Umbilical cord (tissue), 1 donor: ENCODE measurements at regions not wholly inside any gene's neighbourhood (a gene's known extent, or its start where the extent isn't known, plus 50 kb on each side); places are given as distances from the start of the nearest gene placed in this dataset.

Source experiments
- DNase-seq: peaks from one replicate; pipeline ENCODE4 v3.0.0-alpha.2; 2015; ENCODE audit warnings: low spot score

DNA sequence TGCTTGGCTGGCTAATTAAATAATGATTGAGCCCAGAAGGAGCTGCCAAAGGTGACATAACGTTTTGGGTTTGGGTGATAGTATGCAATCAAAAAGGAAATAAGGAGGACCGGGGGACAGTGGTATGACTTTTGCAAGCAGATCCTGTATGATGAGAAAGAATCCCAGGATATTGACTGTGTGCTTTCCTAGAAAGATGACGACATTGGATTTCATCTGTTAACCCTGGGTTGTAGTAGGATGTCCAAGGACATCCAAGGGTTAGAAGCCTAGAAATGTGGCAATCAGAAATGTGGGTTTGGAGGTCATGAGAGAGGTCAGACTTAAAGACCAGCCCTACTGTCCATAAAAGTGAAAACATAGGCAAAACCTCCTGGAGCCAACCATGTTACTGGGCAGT is 50.3 kb upstream of the HMHB1 start:
- no peak for DNase-seq

DNA sequence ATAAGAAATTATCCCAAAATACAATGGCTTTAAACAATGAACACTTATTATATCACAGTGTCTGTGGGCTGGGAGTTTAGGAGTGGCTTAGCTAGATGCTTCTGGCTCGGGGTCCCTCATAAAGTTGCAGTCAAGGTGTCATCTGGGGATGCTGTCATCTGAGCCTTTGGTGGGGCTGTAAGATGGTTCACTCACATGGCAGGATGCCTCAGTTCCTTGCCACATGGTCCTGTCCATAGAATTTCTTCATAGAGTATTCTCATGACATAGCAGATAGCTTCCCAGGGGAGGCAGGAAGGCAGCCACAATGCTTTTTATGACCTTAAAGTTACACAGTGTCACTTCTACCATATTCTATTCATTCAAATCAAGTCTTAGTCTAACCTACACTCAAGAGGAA is 51.2 kb upstream of the HMHB1 start:
- DNase-seq, result no peak

- no peak for DNase-seq
These were observed 51.8 kb upstream of the HMHB1 start for GRCh38 chr5:143760131-143760505.

- DNase-seq, result no peak
These were observed 52.4 kb upstream of the HMHB1 start for GRCh38 chr5:143759396-143760130.

DNA sequence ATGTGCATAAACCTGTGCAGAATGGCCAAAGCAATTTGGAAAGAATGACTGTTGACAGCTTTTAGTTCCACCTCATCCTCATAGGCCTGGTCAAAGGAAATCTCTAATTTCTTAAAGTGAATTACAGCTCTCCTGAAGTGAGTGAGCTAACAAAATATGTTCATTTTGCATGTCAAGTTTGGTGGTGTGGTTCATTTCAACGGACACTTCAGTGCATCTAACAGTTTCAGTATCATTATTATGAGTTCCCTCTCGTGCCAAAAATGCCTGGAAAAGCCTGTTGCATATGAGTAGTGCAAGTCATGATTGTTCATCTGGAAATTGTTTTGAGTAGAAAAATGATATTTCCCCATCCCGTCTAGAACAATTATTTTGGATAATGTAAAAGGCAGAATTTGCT is 53.2 kb upstream of the HMHB1 start:
- DNase-seq, result peak; percentile 94

DNA sequence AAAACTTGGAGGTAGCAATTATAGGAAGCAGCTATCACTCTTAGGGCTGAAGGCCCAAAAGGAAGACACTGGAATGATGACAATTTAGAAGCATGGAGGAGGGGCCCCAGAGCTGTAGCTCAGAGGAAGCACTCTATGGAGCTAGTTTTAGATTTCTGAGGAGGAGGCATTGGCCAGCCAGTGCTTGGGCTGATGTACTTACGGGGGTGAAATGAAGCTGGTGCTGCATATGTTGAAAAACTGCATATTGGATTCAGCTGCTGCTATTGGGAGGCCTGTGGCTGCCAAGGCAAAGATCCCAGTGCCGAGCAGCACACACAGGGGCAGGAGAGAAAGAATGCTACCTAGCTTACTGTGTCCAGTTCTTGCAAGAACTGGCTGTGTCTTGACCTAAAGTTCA is 53.9 kb upstream of the HMHB1 start:
- DNase-seq, result peak; percentile 12

- DNase-seq, result peak; percentile 50
These were observed 54.8 kb upstream of the HMHB1 start for GRCh38 chr5:143757116-143757515.

DNA sequence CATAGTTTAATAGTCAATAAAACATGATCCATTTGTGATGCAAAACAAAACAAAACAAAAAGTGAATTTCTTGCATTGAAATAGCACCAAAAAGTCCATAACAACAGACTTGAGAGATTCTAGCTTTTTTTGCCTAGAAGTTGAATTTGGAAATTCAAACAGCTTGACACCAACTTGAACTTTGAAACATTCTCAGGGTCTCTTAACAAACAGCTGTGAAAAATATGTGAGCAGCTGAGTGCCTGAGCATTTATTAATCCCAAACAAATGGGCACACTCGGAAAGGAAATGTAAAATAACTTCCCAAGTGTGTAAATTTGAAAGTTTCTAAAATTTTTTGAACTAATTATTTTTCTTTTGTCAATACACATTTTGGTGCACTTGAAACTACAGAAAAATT is 56.0 kb upstream of the HMHB1 start:
- DNase-seq, result no peak

- DNase-seq, result no peak
These were observed 59.7 kb upstream of the HMHB1 start for GRCh38 chr5:143752165-143752850.

DNA sequence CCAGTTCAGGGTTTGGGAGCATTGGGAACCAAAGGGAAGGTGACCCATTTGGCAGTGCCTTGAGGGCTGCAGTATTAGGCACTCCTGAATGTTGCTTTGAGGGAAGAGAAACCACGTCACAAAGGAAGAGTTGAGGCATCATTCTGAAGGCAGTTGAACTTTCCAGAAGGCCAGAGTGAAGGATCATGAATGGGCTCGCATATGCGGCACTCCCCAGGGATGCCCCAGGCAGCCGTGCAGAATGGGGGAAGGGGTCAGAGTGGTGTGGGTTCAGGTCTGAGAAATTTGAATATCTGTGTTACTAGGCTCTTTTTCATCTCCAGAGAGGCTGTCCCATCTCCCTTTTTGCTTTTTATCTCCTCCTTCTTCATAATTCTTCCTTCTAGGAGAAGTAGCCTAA is 60.6 kb upstream of the HMHB1 start:
- DNase-seq, result no peak

- peak; percentile 65 for DNase-seq
These were observed 62.3 kb upstream of the HMHB1 start for GRCh38 chr5:143749581-143750205.

DNA sequence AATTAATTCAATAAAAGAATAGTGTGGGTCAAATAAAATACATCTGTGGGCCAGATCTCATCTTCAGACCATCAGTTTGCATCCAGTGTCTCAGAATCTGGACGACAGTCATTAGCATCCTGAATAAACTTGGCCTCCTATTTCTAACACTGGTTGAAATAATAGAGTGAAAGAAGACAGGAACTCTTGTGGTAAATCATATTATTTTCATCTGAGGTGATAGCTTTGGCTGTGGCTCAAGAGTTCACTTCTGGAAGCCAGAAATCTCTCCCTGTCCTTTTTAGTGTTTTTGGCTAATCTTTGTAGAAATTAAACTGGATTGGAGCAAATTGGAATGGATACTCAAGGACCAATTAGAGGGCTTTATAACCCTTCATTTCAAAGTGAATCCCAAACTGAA is 63.4 kb upstream of the HMHB1 start:
- DNase-seq, result no peak

DNA sequence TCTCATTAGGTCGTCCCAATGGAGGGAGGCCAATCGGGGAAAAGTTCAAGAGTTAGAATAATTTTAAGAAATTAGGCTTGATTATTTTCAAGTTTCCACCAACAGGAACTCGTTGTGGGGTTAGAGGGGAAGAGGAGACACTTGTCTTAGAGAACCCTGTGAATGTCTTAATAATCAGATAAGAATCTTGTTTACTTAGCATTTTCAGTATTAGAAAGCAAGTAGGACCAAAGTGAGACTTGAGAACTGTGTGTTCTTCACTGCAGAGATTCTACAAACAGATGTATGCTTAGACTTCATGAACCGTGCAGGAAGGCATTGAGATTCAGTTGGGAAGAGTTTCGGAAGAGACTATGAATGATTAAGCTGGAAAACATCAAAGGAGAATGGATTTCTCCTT is 69.0 kb upstream of the HMHB1 start:
- DNase-seq, result no peak

DNA sequence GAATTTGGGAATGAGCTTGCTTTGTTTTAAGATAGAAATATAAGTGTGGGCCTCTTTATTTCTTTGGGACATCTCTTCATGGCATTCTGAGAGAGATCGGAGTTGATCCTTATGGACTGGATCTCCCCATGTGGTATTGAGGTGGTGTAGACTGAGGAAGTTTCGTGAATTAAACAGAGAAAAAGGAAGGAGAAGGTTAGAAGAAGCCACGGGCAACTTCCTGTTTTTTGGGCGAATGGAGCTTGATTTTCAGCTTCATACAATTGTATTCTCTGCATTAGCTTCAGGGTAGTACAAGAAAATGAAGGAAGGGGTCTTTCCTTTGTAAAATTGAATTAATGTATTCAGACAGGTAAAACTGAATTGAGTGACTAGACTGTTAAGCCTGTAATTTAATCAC is 70.5 kb upstream of the HMHB1 start:
- no peak for DNase-seq

- no peak for DNase-seq
These were observed 71.0 kb upstream of the HMHB1 start for GRCh38 chr5:143740956-143741355.

DNA sequence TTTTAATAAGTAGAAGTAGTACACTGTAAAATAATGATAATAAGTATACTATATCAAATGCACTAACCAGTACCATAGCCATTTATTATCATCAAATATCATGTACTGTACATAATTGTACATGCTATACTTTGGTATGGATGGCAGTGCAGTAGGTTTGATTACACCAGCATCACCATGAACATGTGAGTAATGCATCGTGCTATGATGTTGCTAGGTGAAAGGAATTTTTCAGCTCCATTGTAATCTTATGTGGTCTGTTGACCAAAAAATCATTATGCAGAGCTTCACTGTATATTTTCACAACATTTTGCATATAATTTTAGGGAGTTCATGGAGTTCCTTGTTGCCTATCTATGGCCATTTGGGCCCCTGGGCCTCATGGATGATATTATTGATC is 72.2 kb upstream of the HMHB1 start:
- DNase-seq, result no peak

GRCh38 chr5:143738417-143739401 is 73.3 kb upstream of the HMHB1 start:
- no peak for DNase-seq

DNA sequence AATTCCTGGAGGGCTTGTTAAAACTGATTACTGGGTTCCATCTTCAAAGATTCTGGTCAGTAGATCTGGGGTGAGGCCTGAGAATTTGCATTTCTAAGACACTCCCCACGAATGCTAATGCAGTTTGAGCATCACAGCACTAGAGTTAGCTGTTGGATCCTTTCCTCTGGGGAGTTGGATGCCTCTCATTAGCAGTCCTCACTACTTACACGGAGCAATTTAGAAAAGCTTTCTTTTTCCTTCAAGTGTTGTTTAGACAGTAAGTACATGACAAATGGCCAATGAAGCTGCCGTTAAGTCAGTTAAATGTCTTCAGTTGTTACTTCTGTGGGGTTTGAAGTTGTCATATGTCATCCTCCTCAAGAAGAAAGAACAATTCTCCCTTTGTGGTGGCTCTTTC is 74.9 kb upstream of the HMHB1 start:
- no peak for DNase-seq

- DNase-seq, result no peak
These were observed 77.5 kb upstream of the HMHB1 start for GRCh38 chr5:143734456-143734780.

DNA sequence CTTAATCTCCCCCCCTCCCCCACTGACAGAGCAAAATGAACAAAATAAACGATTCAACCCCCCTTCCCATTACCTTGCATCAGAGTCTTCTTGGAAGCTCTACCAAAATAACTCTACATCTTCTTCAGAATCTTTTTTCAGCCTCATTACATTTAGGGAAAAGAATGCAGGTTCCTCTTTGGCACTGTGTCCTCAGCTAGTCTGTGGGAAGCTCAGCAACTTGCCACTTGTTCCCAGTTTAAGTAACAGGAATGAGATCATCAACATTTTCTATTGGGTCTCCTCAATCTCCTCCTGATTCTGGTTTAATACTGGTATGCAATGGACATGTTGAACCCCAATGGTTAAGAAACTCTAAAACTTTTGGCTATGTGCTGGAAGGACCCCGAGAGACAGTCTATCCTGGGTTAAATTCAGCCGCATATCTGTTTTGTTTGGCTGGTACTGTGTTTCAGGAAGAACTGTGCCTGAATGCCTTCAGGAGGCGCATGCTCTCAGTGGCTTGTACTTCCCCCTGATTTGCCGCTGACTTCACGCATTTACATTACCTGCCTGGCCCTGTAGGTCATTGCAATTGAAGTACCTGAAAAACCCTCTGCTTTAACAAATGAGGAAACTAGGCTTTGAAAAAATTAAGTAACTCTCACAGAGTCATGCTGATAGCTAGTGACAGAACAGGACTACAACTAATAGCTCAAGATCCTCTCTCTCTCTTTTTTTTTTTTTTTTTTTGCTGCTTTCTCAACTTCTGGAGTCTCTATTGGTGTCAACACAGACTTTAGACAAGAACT is 78.1 kb upstream of the HMHB1 start:
- no peak for DNase-seq

DNA sequence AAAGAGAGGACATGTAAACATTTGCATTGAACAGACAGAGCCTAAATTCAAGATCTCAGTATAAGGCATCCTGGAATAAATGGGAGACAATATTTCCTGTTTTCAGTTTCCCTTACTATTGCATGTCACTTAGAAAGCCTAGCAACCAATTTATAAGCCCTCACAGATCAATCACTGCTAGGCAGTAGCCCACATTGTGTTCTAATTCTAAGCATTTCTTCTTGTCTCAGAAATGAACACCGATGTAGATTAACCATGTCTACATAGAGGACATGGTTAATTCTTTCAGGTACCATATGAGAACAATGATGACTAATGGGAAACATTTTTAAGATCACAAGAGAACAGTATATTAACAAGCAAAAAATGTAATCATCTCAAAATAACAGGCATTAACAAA is 79.6 kb upstream of the HMHB1 start:
- no peak for DNase-seq
